Lower leg skin (tissue), 3 donors: ENCODE measurements at regions not wholly inside any gene's neighbourhood (a gene's known extent, or its start where the extent isn't known, plus 50 kb on each side); places are given as distances from the start of the nearest gene placed in this dataset.

Source experiments
- POLR2A ChIP-seq, 2 donors: fragments of 450-650 bp; IDR thresholded peaks; one replicate each; pipeline ENCODE4 v1.6.1; 2016 to 2017; ENCODE audit warnings: antibody characterized with exemption in 2 of 2, mild to moderate bottlenecking in 1 of 2, moderate library complexity in 1 of 2
- TF ChIP-seq, protein P1 (sequence below), 3 donors: fragments of 450-650 bp; IDR thresholded peaks; one replicate each; pipeline ENCODE4 v1.5.1; 2016; ENCODE audit warnings: antibody characterized with exemption in 3 of 3, mild to moderate bottlenecking in 3 of 3, moderate library complexity in 2 of 3

DNA sequence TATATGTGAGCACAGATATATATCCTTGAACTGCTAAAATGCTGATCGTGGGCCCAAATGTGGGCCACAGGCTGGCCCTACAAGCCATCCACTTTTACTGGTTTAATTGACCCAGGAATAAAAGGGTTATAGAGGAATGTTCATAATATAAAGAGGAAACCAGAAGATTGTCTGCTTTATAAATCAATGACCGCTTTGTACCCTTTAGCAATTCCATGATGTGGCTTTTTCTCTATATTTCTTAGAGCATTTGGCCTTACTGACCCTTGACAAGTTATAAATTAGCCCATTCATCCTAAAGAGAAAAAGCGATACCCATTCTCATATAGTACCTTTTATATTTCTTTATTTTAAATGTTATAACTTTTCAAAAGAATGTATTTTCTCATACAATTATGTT, 87.1 kb upstream of the ITGA4 start:
- TF ChIP-seq POLR2A (IDR thresholded peaks at IDR 0.05) = no peak
- TF ChIP-seq, protein P1, sequence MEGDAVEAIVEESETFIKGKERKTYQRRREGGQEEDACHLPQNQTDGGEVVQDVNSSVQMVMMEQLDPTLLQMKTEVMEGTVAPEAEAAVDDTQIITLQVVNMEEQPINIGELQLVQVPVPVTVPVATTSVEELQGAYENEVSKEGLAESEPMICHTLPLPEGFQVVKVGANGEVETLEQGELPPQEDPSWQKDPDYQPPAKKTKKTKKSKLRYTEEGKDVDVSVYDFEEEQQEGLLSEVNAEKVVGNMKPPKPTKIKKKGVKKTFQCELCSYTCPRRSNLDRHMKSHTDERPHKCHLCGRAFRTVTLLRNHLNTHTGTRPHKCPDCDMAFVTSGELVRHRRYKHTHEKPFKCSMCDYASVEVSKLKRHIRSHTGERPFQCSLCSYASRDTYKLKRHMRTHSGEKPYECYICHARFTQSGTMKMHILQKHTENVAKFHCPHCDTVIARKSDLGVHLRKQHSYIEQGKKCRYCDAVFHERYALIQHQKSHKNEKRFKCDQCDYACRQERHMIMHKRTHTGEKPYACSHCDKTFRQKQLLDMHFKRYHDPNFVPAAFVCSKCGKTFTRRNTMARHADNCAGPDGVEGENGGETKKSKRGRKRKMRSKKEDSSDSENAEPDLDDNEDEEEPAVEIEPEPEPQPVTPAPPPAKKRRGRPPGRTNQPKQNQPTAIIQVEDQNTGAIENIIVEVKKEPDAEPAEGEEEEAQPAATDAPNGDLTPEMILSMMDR (IDR thresholded peaks at IDR 0.05) = no peak
